Mesodermal cell (in vitro differentiated cells): ENCODE measurements at regions not wholly inside any gene's neighbourhood (a gene's known extent, or its start where the extent isn't known, plus 50 kb on each side); places are given as distances from the start of the nearest gene placed in this dataset.

Experiments
- H3K27ac ChIP-seq: 2 replicates; pipeline ENCODE4 v1.7.0; 2013; ENCODE audit warnings: mild to moderate bottlenecking, low read depth, low read length, moderate library complexity; ENCODE audit not compliant: severe bottlenecking
- H3K36me3 ChIP-seq: 2 replicates; pipeline ENCODE4 v1.7.1; 2013; ENCODE audit warnings: mild to moderate bottlenecking, low read length, moderate library complexity; ENCODE audit not compliant: control insufficient read depth, insufficient read depth
- H3K4me1 ChIP-seq: one replicate; pipeline ENCODE4 v1.7.1; 2013; ENCODE audit warnings: mild to moderate bottlenecking, low read length; ENCODE audit not compliant: insufficient read depth, control insufficient read depth, poor library complexity, severe bottlenecking
- H3K4me3 ChIP-seq: 2 replicates; pipeline ENCODE4 v1.7.0; 2013; ENCODE audit warnings: low read length, control low read depth, mild to moderate bottlenecking; ENCODE audit not compliant: insufficient read depth, poor library complexity, severe bottlenecking; ENCODE audit errors: extremely low read depth
- H3K9me3 ChIP-seq: 2 replicates; pipeline ENCODE4 v1.7.1; 2013; ENCODE audit warnings: mild to moderate bottlenecking, low read length, moderate library complexity; ENCODE audit not compliant: control insufficient read depth
- whole genome bisulfite sequencing, 2 experiments: methylation state at CpG; one replicate each; pipeline ENCODE4 v1.1.5; 2013; ENCODE audit warnings: missing lambda C conversion rate in 2 of 2; ENCODE audit not compliant: insufficient coverage in 2 of 2; 5-methylcytosine and 5-hydroxymethylcytosine counted together

GRCh38 chr13:104002216-104002615 lies 936.0 kb upstream of the SLC10A2 start:
- 50% methylated on average over 1 of the region's 1 CpG; no CpG with 5 or more reads in 1 of the 2 experiments for WGBS, 2 experiments
- H3K4me3 ChIP-seq = no peak overlapping the region
- H3K9me3 ChIP-seq = no peaks in the 10 kb centered on the region
- H3K4me1 ChIP-seq = no peaks in the 10 kb centered on the region
- no peaks in the 10 kb centered on the region for H3K36me3 ChIP-seq
- no peak overlapping the region for H3K27ac ChIP-seq

- Histone ChIP-seq H3K27ac (no peak overlapping the region), H3K4me1 (no peaks in the 10 kb centered on the region), H3K9me3 (no peaks in the 10 kb centered on the region), H3K4me3 (no peak overlapping the region), H3K36me3 (no peaks in the 10 kb centered on the region)
- WGBS, 2 experiments = 80 to 93% methylated on average over 1 to 2 of the region's 3 CpGs
Measured at GRCh38 chr13:104001766-104002165, 935.5 kb upstream of the SLC10A2 start.

- Histone ChIP-seq H3K27ac (no peak overlapping the region), H3K4me3 (no peak overlapping the region), H3K4me1 (no peaks in the 10 kb centered on the region), H3K36me3 (no peaks in the 10 kb centered on the region), H3K9me3 (no peaks in the 10 kb centered on the region)
- WGBS, 2 experiments = 100% methylated on average over 2 of the region's 4 CpGs; no CpG with 5 or more reads in 1 of the 2 experiments
Measured at GRCh38 chr13:103996733-103997132, 930.5 kb upstream of the SLC10A2 start.

- Histone ChIP-seq H3K4me1 (no peaks in the 10 kb centered on the region), H3K27ac (no peak overlapping the region), H3K36me3 (no peaks in the 10 kb centered on the region), H3K9me3 (no peaks in the 10 kb centered on the region), H3K4me3 (no peak overlapping the region)
- WGBS, 2 experiments = no CpG with 5 or more reads among the region's 3 CpGs
Measured at GRCh38 chr13:103983948-103984347, 917.7 kb upstream of the SLC10A2 start.

- WGBS, 2 experiments = 100% methylated on average over 1 of the region's 1 CpG; no CpG with 5 or more reads in 1 of the 2 experiments
- H3K4me1 ChIP-seq = no peaks in the 10 kb centered on the region
- H3K36me3 ChIP-seq = no peaks in the 10 kb centered on the region
Measured at GRCh38 chr13:103976371-103976770, 910.2 kb upstream of the SLC10A2 start.

GRCh38 chr13:103973740-103974139 lies 907.5 kb upstream of the SLC10A2 start:
- Histone ChIP-seq H3K36me3 (no peaks in the 10 kb centered on the region), H3K4me1 (no peaks in the 10 kb centered on the region), H3K9me3 (no peaks in the 10 kb centered on the region), H3K4me3 (no peak overlapping the region), H3K27ac (no peak overlapping the region)
- no CpG with 5 or more reads among the region's 1 CpG for WGBS, 2 experiments

More at GRCh38 chr13:103976371-103976770, 910.2 kb upstream of the SLC10A2 start:
- H3K9me3 ChIP-seq = no peaks in the 10 kb centered on the region
- no peak overlapping the region for H3K4me3 ChIP-seq
- H3K27ac ChIP-seq = no peak overlapping the region

- no peak overlapping the region for H3K27ac ChIP-seq
- WGBS, 2 experiments = 60 to 80% methylated on average over 1 to 2 of the region's 4 CpGs
- H3K36me3 ChIP-seq = no peaks in the 10 kb centered on the region
- H3K4me3 ChIP-seq = no peak overlapping the region
- no peaks in the 10 kb centered on the region for H3K4me1 ChIP-seq
- H3K9me3 ChIP-seq = no peaks in the 10 kb centered on the region
Measured at GRCh38 chr13:103969520-103970050, 903.4 kb upstream of the SLC10A2 start.

- no peaks in the 10 kb centered on the region for H3K9me3 ChIP-seq
- H3K4me3 ChIP-seq = no peak overlapping the region
- no peaks in the 10 kb centered on the region for H3K36me3 ChIP-seq
- H3K27ac ChIP-seq = no peak overlapping the region
- H3K4me1 ChIP-seq = no peaks in the 10 kb centered on the region
- WGBS, 2 experiments = 82 to 89% methylated on average over 3 of the region's 4 CpGs
Measured at GRCh38 chr13:103965506-103966243, 899.5 kb upstream of the SLC10A2 start.

- Histone ChIP-seq H3K4me1 (peaks cover 4% of the 10 kb centered on the region), H3K27ac (no peak overlapping the region), H3K36me3 (no peaks in the 10 kb centered on the region), H3K9me3 (no peaks in the 10 kb centered on the region), H3K4me3 (no peak overlapping the region)
- 88 to 100% methylated on average over 1 of the region's 2 CpGs for WGBS, 2 experiments
Measured at GRCh38 chr13:103961784-103962183, 895.6 kb upstream of the SLC10A2 start.

- Histone ChIP-seq H3K27ac (no peak overlapping the region), H3K9me3 (no peaks in the 10 kb centered on the region), H3K4me3 (no peak overlapping the region), H3K36me3 (no peaks in the 10 kb centered on the region), H3K4me1 (peaks cover 4% of the 10 kb centered on the region)
Measured at GRCh38 chr13:103961129-103961528, 894.9 kb upstream of the SLC10A2 start.

GRCh38 chr13:103960001-103960400 lies 893.8 kb upstream of the SLC10A2 start:
- no peaks in the 10 kb centered on the region for H3K36me3 ChIP-seq
- H3K4me1 ChIP-seq = peaks cover 4% of the 10 kb centered on the region
- no peak overlapping the region for H3K27ac ChIP-seq
- H3K9me3 ChIP-seq = no peaks in the 10 kb centered on the region
- H3K4me3 ChIP-seq = no peak overlapping the region
